Epithelial cell of esophagus (primary cell): ENCODE measurements at regions not wholly inside any gene's neighbourhood (a gene's known extent, or its start where the extent isn't known, plus 50 kb on each side); places are given as distances from the start of the nearest gene placed in this dataset.

ENCODE experiments used
- DNase-seq: peaks from one replicate; pipeline ENCODE4 v3.0.0; 2010; ENCODE audit warnings: low read depth
- H3K4me3 ChIP-seq: 2 replicates; pipeline ENCODE4 v1.5.1; 2011; ENCODE audit warnings: mild to moderate bottlenecking, low read length, control low read depth
- TF ChIP-seq, protein P1 (sequence below): IDR thresholded peaks from 2 replicates; pipeline ENCODE4 v1.5.1; 2011; ENCODE audit warnings: low read depth, mild to moderate bottlenecking, low read length, control low read depth, inconsistent platforms; ENCODE audit not compliant: insufficient read depth; ENCODE audit errors: missing control alignments

DNA sequence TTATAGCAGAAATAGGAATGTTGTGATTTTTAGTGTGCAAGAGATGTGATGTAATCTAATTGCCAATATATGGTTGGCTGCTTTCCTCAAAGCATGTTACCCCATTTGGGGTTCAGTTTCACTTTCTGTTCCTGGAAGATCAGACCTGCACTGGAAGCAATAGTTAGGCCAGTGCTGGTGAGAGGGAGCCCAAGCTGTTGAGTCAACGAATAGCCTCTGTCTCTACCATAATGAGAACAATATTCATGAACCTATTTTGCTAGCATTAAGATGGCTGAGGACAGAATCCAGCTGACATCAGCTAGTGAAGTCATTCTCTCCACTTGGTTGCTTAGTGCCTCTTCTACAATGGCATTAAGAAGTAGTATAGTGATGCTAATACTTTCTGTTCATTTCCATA, 379.9 kb upstream of the DCN start:
- no peak for DNase-seq
- TF ChIP-seq, protein P1, sequence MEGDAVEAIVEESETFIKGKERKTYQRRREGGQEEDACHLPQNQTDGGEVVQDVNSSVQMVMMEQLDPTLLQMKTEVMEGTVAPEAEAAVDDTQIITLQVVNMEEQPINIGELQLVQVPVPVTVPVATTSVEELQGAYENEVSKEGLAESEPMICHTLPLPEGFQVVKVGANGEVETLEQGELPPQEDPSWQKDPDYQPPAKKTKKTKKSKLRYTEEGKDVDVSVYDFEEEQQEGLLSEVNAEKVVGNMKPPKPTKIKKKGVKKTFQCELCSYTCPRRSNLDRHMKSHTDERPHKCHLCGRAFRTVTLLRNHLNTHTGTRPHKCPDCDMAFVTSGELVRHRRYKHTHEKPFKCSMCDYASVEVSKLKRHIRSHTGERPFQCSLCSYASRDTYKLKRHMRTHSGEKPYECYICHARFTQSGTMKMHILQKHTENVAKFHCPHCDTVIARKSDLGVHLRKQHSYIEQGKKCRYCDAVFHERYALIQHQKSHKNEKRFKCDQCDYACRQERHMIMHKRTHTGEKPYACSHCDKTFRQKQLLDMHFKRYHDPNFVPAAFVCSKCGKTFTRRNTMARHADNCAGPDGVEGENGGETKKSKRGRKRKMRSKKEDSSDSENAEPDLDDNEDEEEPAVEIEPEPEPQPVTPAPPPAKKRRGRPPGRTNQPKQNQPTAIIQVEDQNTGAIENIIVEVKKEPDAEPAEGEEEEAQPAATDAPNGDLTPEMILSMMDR, result no peak
- H3K4me3 ChIP-seq, result no peak overlapping the region

DNA sequence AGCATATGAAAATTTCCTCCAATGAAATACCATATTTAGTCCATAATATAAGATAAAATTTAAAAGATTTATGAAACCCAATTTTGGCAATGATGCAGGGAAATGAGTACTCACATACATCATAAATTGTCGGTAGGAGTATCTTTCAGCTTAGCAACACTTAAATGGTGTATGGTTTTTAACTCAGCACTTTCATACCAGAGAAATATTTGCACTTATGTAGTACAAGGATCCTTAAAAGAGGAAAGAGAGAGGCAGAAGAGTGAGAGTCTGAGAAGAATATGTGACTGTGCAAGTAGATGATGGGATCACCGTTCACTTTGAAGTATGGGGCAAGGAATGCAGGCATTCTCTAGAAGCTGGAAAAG, 379.3 kb upstream of the DCN start:
- no peak for DNase-seq
- TF ChIP-seq, protein P1, result no peak
- no peak overlapping the region for H3K4me3 ChIP-seq

DNA sequence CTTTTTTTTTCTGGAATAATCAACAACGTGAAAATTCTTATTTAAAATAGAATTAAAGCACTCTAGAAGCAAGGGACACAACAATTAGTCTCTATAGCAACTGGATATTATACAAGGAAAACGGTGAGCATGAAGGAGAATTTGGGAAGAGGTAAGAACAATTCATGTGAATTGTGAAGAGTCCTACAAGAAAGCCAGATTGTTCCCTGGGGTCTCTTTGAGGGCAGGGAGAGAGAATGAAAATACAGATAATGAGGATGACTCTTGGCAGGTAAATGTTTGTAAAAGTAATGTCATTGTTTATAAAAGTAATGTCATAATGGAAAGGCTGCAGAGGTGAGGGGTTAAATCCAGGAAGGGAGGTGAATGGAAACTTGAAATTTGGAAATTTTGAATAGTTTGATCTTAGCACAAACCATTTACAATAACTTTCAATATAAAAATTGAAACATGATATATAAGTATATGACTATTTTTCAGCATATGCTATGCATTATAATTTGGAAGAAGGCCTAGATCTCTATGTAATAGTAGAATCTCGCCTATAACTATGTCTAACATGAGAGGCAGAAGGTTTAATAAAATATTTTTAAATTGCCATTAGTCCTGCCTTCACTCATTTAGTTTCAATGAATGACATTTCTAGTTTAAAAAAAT, 378.8 kb upstream of the DCN start:
- TF ChIP-seq, protein P1, result no peak
- H3K4me3 ChIP-seq, result no peak overlapping the region
- no peak for DNase-seq

DNA sequence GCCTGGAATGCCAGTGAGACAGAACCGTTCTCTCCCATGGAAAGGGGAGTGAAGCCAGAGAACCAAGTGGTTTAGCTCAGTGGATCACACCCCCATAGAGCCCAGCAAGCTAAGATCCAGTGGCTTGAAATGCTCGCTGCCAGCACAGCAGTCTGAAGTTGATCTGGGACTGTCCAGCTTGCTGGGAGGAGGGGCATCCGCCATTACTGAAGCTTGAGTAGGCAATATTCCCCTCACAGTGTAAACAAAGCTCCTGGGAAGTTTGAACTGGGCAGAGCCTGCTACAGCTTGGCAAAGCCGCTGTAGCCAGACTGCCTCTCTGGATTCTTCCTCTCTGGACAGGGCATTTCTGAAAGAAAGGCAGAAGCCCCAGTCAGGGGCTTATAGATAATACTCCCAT, 374.3 kb upstream of the DCN start:
- TF ChIP-seq, protein P1, result no peak
- DNase-seq, result no peak
- no peak overlapping the region for H3K4me3 ChIP-seq

DNA sequence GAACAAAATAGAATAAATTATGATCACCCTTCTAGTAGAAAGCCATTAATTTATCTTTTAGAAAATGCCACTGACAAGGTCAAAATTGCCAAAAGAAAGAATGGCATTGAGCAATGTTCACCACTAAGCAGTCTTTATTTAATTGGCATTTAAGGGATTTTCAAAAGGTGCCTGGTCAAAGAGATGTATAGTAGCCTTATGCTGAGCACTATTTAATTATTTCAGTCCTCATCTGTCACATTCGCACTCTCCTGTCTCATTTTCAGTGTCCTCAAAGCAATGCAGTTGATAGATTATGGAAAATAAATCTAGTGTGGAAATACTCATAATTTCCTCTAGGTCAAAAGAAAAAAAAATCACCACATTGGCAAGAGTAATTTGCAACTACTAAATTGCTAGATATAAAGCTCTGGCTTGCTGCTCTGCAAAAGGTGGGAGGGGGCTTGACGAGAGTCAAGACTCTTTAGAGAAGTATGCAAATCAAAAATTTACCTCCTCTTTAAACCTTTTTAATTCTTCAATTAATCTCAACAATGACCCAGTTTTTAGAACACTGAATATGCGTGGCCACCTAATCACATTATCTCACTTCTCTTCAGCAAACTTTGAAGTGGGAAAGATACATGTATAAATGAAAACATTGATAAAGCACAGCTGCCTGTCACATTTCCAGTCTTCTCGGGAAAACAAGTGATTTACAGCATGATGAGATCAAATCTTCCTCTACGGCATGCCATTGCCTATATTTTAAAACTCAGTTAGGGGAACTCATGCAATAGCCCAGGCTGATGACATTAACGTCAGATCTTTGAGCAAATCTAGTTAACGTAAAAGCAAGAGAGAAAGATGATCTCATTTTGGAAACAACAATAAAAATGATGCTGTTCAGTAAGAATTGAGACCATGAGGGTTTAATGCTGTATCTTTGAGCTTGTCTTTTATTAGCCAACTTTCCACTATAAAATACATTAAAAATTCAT, 373.1 kb upstream of the DCN start:
- DNase-seq, result no peak
- no peak overlapping the region for H3K4me3 ChIP-seq
- TF ChIP-seq, protein P1, result no peak

DNA sequence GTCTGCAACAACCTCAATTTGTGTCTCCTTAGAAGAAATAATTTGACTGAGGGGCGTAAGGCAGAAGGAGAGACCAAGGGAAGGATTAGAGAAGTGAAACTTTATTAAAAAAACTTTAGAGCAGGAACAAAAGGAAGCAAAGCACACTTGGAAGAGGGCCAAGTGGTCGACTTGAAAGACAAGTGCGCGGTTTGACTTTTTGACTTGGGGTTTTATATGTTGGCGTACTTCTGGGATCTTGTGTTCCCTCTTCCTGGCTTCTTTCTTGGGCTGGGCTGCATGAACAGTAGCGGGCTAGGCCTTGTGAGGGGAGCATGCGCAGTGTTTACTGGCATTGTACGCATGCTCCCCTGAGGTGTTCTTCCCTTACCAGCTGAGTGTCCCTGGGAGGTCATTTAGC, 369.3 kb upstream of the DCN start:
- no peak overlapping the region for H3K4me3 ChIP-seq
- no peak for DNase-seq
- TF ChIP-seq, protein P1, result no peak

DNA sequence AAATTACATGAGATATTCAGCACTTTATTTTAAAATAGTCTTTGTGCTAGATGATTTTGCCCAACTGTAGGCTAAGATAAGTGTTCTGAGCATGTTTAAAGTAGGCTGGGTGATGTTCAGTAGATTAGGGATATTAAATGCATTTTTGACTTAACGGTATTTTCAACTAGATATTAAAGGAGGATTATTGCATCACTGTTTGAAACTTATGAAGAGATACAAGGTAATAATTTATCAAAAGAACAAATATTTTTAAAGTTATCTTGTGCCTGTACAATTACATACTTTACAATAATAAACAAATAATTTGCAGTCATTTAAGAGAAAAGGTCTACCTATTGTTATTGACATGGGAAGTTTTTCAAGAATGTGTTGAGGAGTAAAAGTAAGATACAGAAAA, 368.6 kb upstream of the DCN start:
- no peak for DNase-seq
- no peak overlapping the region for H3K4me3 ChIP-seq
- TF ChIP-seq, protein P1, result no peak
